Sciatic nerve (tissue), 2 donors: ENCODE measurements at regions not wholly inside any gene's neighbourhood (a gene's known extent, or its start where the extent isn't known, plus 50 kb on each side); places are given as distances from the start of the nearest gene placed in this dataset.
"Not testable (repeated sequence)": the region's sequence is repeated elsewhere in the genome, so short reads cannot be mapped to it uniquely, and the experiment has no call there.

ENCODE experiments used
- ATAC-seq: fragments of 200-7000 bp; cut with Tn5 transposase; one replicate; pipeline ENCODE4 v1.9.1; 2020; ENCODE audit warnings: mild to moderate bottlenecking, moderate library complexity
- DNase-seq: peaks from one replicate; pipeline ENCODE4 v3.0.0-alpha.2; 2020; ENCODE audit warnings: low spot score
- intact Hi-C: fragments of 100-400 bp; cut with DNase I; formaldehyde crosslinking; loops from one replicate; pipeline ENCODE4 v1.14.2; 2022
- donor health status: DM: no; HTN: no; CAD: no.
- donor health status: DM: no; HTN: no; CAD: no.

- DNase-seq (no peak), ATAC-seq (no peak)
- intact Hi-C loops = no loop called here
Measured at GRCh38 chr2:144010096-144010836, 509.7 kb downstream of the ZEB2 start.

- no peak for ATAC-seq
- intact Hi-C loops = no loop called here
Measured at GRCh38 chr2:144006139-144006538, 513.8 kb downstream of the ZEB2 start.

GRCh38 chr2:144004742-144005141 is 515.2 kb downstream of the ZEB2 start:
- DNase-seq (no peak), ATAC-seq (no peak)
- intact Hi-C loops = no loop called here

More at GRCh38 chr2:144006139-144006538, 513.8 kb downstream of the ZEB2 start:
- no peak for DNase-seq

- intact Hi-C loops = no loop called here
- ATAC-seq (no peak), DNase-seq (no peak)
Measured at GRCh38 chr2:144003460-144004075, 516.4 kb downstream of the ZEB2 start.

GRCh38 chr2:143996974-143997373 is 522.9 kb downstream of the ZEB2 start:
- DNase-seq (no peak), ATAC-seq (no peak)
- intact Hi-C loops = no loop called here

GRCh38 chr2:143994961-143995360 is 525.0 kb downstream of the ZEB2 start:
- intact Hi-C loops = no loop called here
- no peak for DNase-seq
- ATAC-seq = no peak

GRCh38 chr2:143991596-143991995 is 528.3 kb downstream of the ZEB2 start:
- intact Hi-C loops, ATAC-seq, DNase-seq: not testable (repeated sequence)

GRCh38 chr2:143988082-143988481 is 531.8 kb downstream of the ZEB2 start:
- ATAC-seq (no peak), DNase-seq (no peak)
- intact Hi-C loops = no loop called here

- ATAC-seq (no peak), DNase-seq (no peak)
- intact Hi-C loops = no loop called here
Measured at GRCh38 chr2:143981428-143981827, 538.5 kb downstream of the ZEB2 start.

GRCh38 chr2:143977356-143977755 is 542.6 kb downstream of the ZEB2 start:
- DNase-seq (no peak), ATAC-seq (no peak)
- intact Hi-C loops = loop anchor here (2.0 kb wide), 1 partner anchor 77 kb away; no protein-coding TSS in a partner anchor

- intact Hi-C loops = no loop called here
- DNase-seq (no peak), ATAC-seq (no peak)
Measured at GRCh38 chr2:143975216-143975615, 544.7 kb downstream of the ZEB2 start.

GRCh38 chr2:143974262-143974661 is 545.7 kb downstream of the ZEB2 start:
- no peak for DNase-seq
- ATAC-seq = no peak
- intact Hi-C loops = no loop called here

GRCh38 chr2:143968860-143969259 is 551.1 kb downstream of the ZEB2 start:
- intact Hi-C loops = no loop called here
- no peak for DNase-seq
- no peak for ATAC-seq

- ATAC-seq = no peak
- intact Hi-C loops = no loop called here
- no peak for DNase-seq
Measured at GRCh38 chr2:143968360-143968759, 551.6 kb downstream of the ZEB2 start.

- ATAC-seq (no peak), DNase-seq (no peak)
- intact Hi-C loops = no loop called here
Measured at GRCh38 chr2:143965493-143966164, 554.3 kb downstream of the ZEB2 start.

GRCh38 chr2:143964891-143965290 is 555.0 kb downstream of the ZEB2 start:
- DNase-seq = no peak
- intact Hi-C loops = no loop called here
- ATAC-seq = no peak

- no peak for ATAC-seq
- intact Hi-C loops = no loop called here
Measured at GRCh38 chr2:143960177-143960576, 559.7 kb downstream of the ZEB2 start.

GRCh38 chr2:143957321-143957720 is 562.6 kb downstream of the ZEB2 start:
- ATAC-seq = no peak
- intact Hi-C loops = no loop called here
- DNase-seq = no peak

More at GRCh38 chr2:143960177-143960576, 559.7 kb downstream of the ZEB2 start:
- DNase-seq = no peak

GRCh38 chr2:143955401-143956065 is 564.4 kb downstream of the ZEB2 start:
- DNase-seq = no peak
- intact Hi-C loops = no loop called here
- ATAC-seq = no peak

GRCh38 chr2:143954844-143955243 is 565.1 kb downstream of the ZEB2 start:
- DNase-seq (no peak), ATAC-seq (no peak)
- intact Hi-C loops = no loop called here
